HUES48 (cell line): ENCODE measurements at regions not wholly inside any gene's neighbourhood (a gene's known extent, or its start where the extent isn't known, plus 50 kb on each side); places are given as distances from the start of the nearest gene placed in this dataset.

Experiments used
- H3K27ac ChIP-seq: one replicate; pipeline ENCODE4 v1.7.0; 2013; ENCODE audit warnings: low read depth, low read length, inconsistent platforms
- H3K27me3 ChIP-seq: 2 replicates; pipeline ENCODE4 v1.6.1; 2013; ENCODE audit warnings: mild to moderate bottlenecking, low read length; ENCODE audit not compliant: control insufficient read depth, insufficient read depth
- H3K36me3 ChIP-seq: 2 replicates; pipeline ENCODE4 v1.6.1; 2013; ENCODE audit warnings: low read length; ENCODE audit not compliant: control insufficient read depth, insufficient read depth
- H3K4me1 ChIP-seq: 2 replicates; pipeline ENCODE4 v1.6.1; 2013; ENCODE audit warnings: mild to moderate bottlenecking, low read length; ENCODE audit not compliant: control insufficient read depth, insufficient read depth
- H3K4me3 ChIP-seq: 2 replicates; pipeline ENCODE4 v1.5.1; 2013; ENCODE audit warnings: mild to moderate bottlenecking, low read depth, low read length
- H3K9ac ChIP-seq: 2 replicates; pipeline ENCODE4 v1.6.1; 2013; ENCODE audit warnings: mild to moderate bottlenecking, low read depth, low read length, moderate library complexity
- H3K9me3 ChIP-seq: 2 replicates; pipeline ENCODE4 v1.6.1; 2013; ENCODE audit warnings: low read length; ENCODE audit not compliant: control insufficient read depth, insufficient read depth

GRCh38 chr3:168498194-168498593 lies 402.5 kb upstream of the GOLIM4 start:
- Histone ChIP-seq H3K9me3 (no peaks in the 10 kb centered on the region), H3K4me1 (0 out of 2 replicates have a peak, but pooled peaks cover 4% of the 10 kb centered on the region), H3K4me3 (no peak overlapping the region), H3K36me3 (no peaks in the 10 kb centered on the region), H3K27ac (no peak overlapping the region), H3K9ac (no peak overlapping the region), H3K27me3 (no peaks in the 10 kb centered on the region)

GRCh38 chr3:168497741-168498140 lies 402.0 kb upstream of the GOLIM4 start:
- H3K27me3 ChIP-seq: no peaks in the 10 kb centered on the region
- H3K4me3 ChIP-seq: no peak overlapping the region
- no peak overlapping the region for H3K27ac ChIP-seq
- no peaks in the 10 kb centered on the region for H3K36me3 ChIP-seq
- H3K9ac ChIP-seq: no peak overlapping the region
- H3K4me1 ChIP-seq: 0 out of 2 replicates have a peak, but pooled peaks cover 5% of the 10 kb centered on the region
- H3K9me3 ChIP-seq: no peaks in the 10 kb centered on the region

GRCh38 chr3:168497183-168497582 lies 401.5 kb upstream of the GOLIM4 start:
- no peak overlapping the region for H3K27ac ChIP-seq
- no peaks in the 10 kb centered on the region for H3K9me3 ChIP-seq
- H3K4me1 ChIP-seq: 0 out of 2 replicates have a peak, but pooled peaks cover 5% of the 10 kb centered on the region
- no peak overlapping the region for H3K4me3 ChIP-seq
- no peak overlapping the region for H3K9ac ChIP-seq
- no peaks in the 10 kb centered on the region for H3K36me3 ChIP-seq
- H3K27me3 ChIP-seq: no peaks in the 10 kb centered on the region

GRCh38 chr3:168495932-168496331 lies 400.2 kb upstream of the GOLIM4 start:
- H3K4me3 ChIP-seq: no peak overlapping the region
- H3K36me3 ChIP-seq: no peaks in the 10 kb centered on the region
- no peak overlapping the region for H3K9ac ChIP-seq
- H3K27ac ChIP-seq: no peak overlapping the region
- H3K9me3 ChIP-seq: no peaks in the 10 kb centered on the region
- H3K4me1 ChIP-seq: 0 out of 2 replicates have a peak, but pooled peaks cover 5% of the 10 kb centered on the region
- no peaks in the 10 kb centered on the region for H3K27me3 ChIP-seq

GRCh38 chr3:168495270-168495669 lies 399.5 kb upstream of the GOLIM4 start:
- no peak overlapping the region for H3K27ac ChIP-seq
- H3K4me3 ChIP-seq: no peak overlapping the region
- H3K36me3 ChIP-seq: no peaks in the 10 kb centered on the region
- H3K4me1 ChIP-seq: 0 out of 2 replicates have a peak, but pooled peaks cover 5% of the 10 kb centered on the region
- no peak overlapping the region for H3K9ac ChIP-seq
- no peaks in the 10 kb centered on the region for H3K27me3 ChIP-seq
- H3K9me3 ChIP-seq: no peaks in the 10 kb centered on the region

- Histone ChIP-seq H3K9me3 (no peaks in the 10 kb centered on the region), H3K36me3 (no peaks in the 10 kb centered on the region), H3K9ac (no peak overlapping the region), H3K4me3 (no peak overlapping the region), H3K27ac (no peak overlapping the region), H3K4me1 (0 out of 2 replicates have a peak, but pooled peaks cover 5% of the 10 kb centered on the region), H3K27me3 (no peaks in the 10 kb centered on the region)
These were observed 397.9 kb upstream of the GOLIM4 start for GRCh38 chr3:168493412-168494205.

GRCh38 chr3:168490981-168491380 lies 395.3 kb upstream of the GOLIM4 start:
- no peak overlapping the region for H3K27ac ChIP-seq
- H3K9ac ChIP-seq: no peak overlapping the region
- H3K4me1 ChIP-seq: 0 out of 2 replicates have a peak, but pooled peaks cover 5% of the 10 kb centered on the region
- no peaks in the 10 kb centered on the region for H3K27me3 ChIP-seq
- no peaks in the 10 kb centered on the region for H3K9me3 ChIP-seq
- no peaks in the 10 kb centered on the region for H3K36me3 ChIP-seq
- H3K4me3 ChIP-seq: no peak overlapping the region

GRCh38 chr3:168489301-168489700 lies 393.6 kb upstream of the GOLIM4 start:
- no peak overlapping the region for H3K9ac ChIP-seq
- 0 out of 2 replicates have a peak, but pooled peaks cover 5% of the 10 kb centered on the region for H3K4me1 ChIP-seq
- H3K4me3 ChIP-seq: no peak overlapping the region
- no peaks in the 10 kb centered on the region for H3K27me3 ChIP-seq
- H3K9me3 ChIP-seq: no peaks in the 10 kb centered on the region
- H3K36me3 ChIP-seq: no peaks in the 10 kb centered on the region
- no peak overlapping the region for H3K27ac ChIP-seq

- H3K27ac ChIP-seq: no peak overlapping the region
- H3K9ac ChIP-seq: no peak overlapping the region
- no peaks in the 10 kb centered on the region for H3K4me1 ChIP-seq
- H3K9me3 ChIP-seq: no peaks in the 10 kb centered on the region
- no peaks in the 10 kb centered on the region for H3K27me3 ChIP-seq
- no peaks in the 10 kb centered on the region for H3K36me3 ChIP-seq
- H3K4me3 ChIP-seq: no peak overlapping the region
These were observed 390.2 kb upstream of the GOLIM4 start for GRCh38 chr3:168485936-168486335.

- H3K36me3 ChIP-seq: no peaks in the 10 kb centered on the region
- peaks cover 9% of the 10 kb centered on the region; the same call in 1 of the 2 replicates for H3K4me1 ChIP-seq
- no peaks in the 10 kb centered on the region for H3K27me3 ChIP-seq
- H3K9ac ChIP-seq: no peak overlapping the region
- no peaks in the 10 kb centered on the region for H3K9me3 ChIP-seq
- H3K27ac ChIP-seq: no peak overlapping the region
- no peak overlapping the region for H3K4me3 ChIP-seq
These were observed 380.7 kb upstream of the GOLIM4 start for GRCh38 chr3:168476360-168476980.

GRCh38 chr3:168475704-168476103 lies 380.0 kb upstream of the GOLIM4 start:
- H3K27me3 ChIP-seq: no peaks in the 10 kb centered on the region
- no peaks in the 10 kb centered on the region for H3K36me3 ChIP-seq
- H3K27ac ChIP-seq: no peak overlapping the region
- no peak overlapping the region for H3K4me3 ChIP-seq
- H3K4me1 ChIP-seq: peaks cover 9% of the 10 kb centered on the region; the same call in 1 of the 2 replicates
- no peaks in the 10 kb centered on the region for H3K9me3 ChIP-seq
- no peak overlapping the region for H3K9ac ChIP-seq
